ENCODE measurements at regions not wholly inside any gene's neighbourhood (a gene's known extent, or its start where the extent isn't known, plus 50 kb on each side); places are given as distances from the start of the nearest gene placed in this dataset.

- TF ChIP-seq CTCF (IDR thresholded peaks at IDR 0.05) (no peak), POLR2AphosphoS5 (IDR thresholded peaks at IDR 0.05; ENCODE audit: insufficient read depth in 1 of 2, low read depth in 1 of 2) (no peak), POLR2A (IDR thresholded peaks at IDR 0.05) (no peak)
Observed at GRCh38 chr1:88286716-88287115, 397.4 kb upstream of the PKN2 start.
